ENCODE measurements at regions not wholly inside any gene's neighbourhood (a gene's known extent, or its start where the extent isn't known, plus 50 kb on each side); places are given as distances from the start of the nearest gene placed in this dataset.

DNA sequence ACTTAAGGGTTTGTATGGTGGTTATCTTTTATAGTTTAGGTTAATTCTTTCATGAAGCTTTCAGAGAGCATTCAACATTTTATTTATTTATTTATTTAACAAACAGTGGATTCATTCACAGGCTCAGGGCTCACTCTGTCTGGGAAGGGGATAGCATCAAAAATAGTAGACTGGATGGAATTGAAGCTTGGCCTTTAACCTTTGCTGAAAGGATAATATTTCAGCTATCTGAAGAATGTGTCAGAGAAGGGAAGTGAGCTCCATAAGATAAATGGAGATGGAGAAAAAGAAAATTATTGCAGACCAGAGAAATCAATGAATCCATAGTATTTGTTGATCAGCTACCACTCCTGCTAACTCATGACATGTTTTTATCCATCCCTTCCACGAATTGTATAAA is 305.6 kb downstream of the COG6 start:
- no peak for TF ChIP-seq CTCF (IDR thresholded peaks at IDR 0.05)
- TF ChIP-seq POLR2A (IDR thresholded peaks at IDR 0.05), result no peak
